ENCODE measurements at regions not wholly inside any gene's neighbourhood (a gene's known extent, or its start where the extent isn't known, plus 50 kb on each side); places are given as distances from the start of the nearest gene placed in this dataset.

- dilution Hi-C loops (cut with MboI; ENCODE audit: extremely low pct_ligation_motif_present, low sequenced_read_pairs), result no loop called here
- H3K4me1 ChIP-seq (ENCODE audit: control insufficient read depth, extremely low read depth, insufficient read depth, low read length), result peaks cover 5% of the 10 kb centered on the region
- TF ChIP-seq JUN (IDR thresholded peaks at IDR 0.05; ENCODE audit: borderline replicate concordance, insufficient read depth, insufficient read length, low read depth) (no peak), FOS (IDR thresholded peaks at IDR 0.05; ENCODE audit: borderline replicate concordance, insufficient read depth, low read length) (no peak), EZH2 (IDR thresholded peaks at IDR 0.05; ENCODE audit: borderline replicate concordance, low read depth, low read length, severe bottlenecking) (no peak), MAX (IDR thresholded peaks at IDR 0.05; ENCODE audit: insufficient read depth, insufficient read length) (no peak), MYC (IDR thresholded peaks at IDR 0.05; ENCODE audit: low read depth, low read length) (no peak), GATA2 (IDR thresholded peaks at IDR 0.05; ENCODE audit: insufficient read depth, insufficient read length, low read depth, low read length) (no peak), CTCF (IDR thresholded peaks at IDR 0.05; ENCODE audit: extremely low read depth in 1 of 2, insufficient read depth in 1 of 2, low read depth in 1 of 2, low read length in 2 of 2) (no peak), POLR2AphosphoS5 (IDR thresholded peaks at IDR 0.05; ENCODE audit: insufficient read depth, low read depth, low read length) (no peak)
- no peaks in the 10 kb centered on the region for H3K27me3 ChIP-seq (ENCODE audit: control insufficient read depth in 2 of 2, insufficient read depth in 2 of 2, low read length in 2 of 2)
- H3K79me2 ChIP-seq (ENCODE audit: control insufficient read depth, insufficient read depth, low read length), result peaks cover 36% of the 10 kb centered on the region
- H3K4me3 ChIP-seq (replicated peaks in 1 of 3; ENCODE audit: insufficient read depth in 1 of 3, low read depth in 1 of 3, low read length in 3 of 3), result no peak overlapping the region
- no peaks in the 10 kb centered on the region for H3K36me3 ChIP-seq (ENCODE audit: control insufficient read depth in 2 of 2, extremely low read depth in 1 of 2, insufficient read depth in 2 of 2, low read length in 2 of 2)
- POLR2A ChIA-PET, result no interaction called here
- DNase-seq (ENCODE audit: low read depth, low spot score) (no peak), FAIRE-seq (no peak)
- intact Hi-C loops (cut with micrococcal nuclease), result no loop called here
- no peaks in the 10 kb centered on the region for H3K9me1 ChIP-seq (replicated peaks; ENCODE audit: control insufficient read depth, extremely low read depth, insufficient read depth, low read length)
- no peak overlapping the region for H2AFZ ChIP-seq (ENCODE audit: low read depth, low read length)
- H4K20me1 ChIP-seq (replicated peaks; ENCODE audit: control insufficient read depth, extremely low read depth, insufficient read depth, low read length), result no peaks in the 10 kb centered on the region
- no peak overlapping the region for H3K27ac ChIP-seq (ENCODE audit: insufficient read depth, low read depth, low read length)
- CTCF ChIA-PET, result no interaction called here
- no peaks in the 10 kb centered on the region for H3K9me3 ChIP-seq (replicated peaks; ENCODE audit: control insufficient read depth, insufficient read depth, low read length)
- BruUV-seq (replicated peaks), result no TSS peak
- H3K4me2 ChIP-seq (ENCODE audit: insufficient read depth, low read length), result no peak overlapping the region
- no peak overlapping the region for H3K9ac ChIP-seq (replicated peaks; ENCODE audit: extremely low read depth, insufficient read depth, low read length)
These were observed 1417.6 kb downstream of the UQCRFS1 start for GRCh38 chr19:27795369-27795768.

All from endothelial cell of umbilical vein (primary cell).